WI38 (cell line): ENCODE measurements at regions not wholly inside any gene's neighbourhood (a gene's known extent, or its start where the extent isn't known, plus 50 kb on each side); places are given as distances from the start of the nearest gene placed in this dataset.

Experiments
- H3K4me3 ChIP-seq: 2 replicates; pipeline ENCODE4 v1.5.1; 2011; ENCODE audit warnings: low read depth, mild to moderate bottlenecking, control low read depth, low read length
- CTCF ChIP-seq: IDR thresholded peaks from 2 replicates; pipeline ENCODE4 v1.5.1; 2012; ENCODE audit warnings: low read depth, mild to moderate bottlenecking, control low read depth, low read length

- H3K4me3 ChIP-seq: no peak overlapping the region
- no peak for TF ChIP-seq CTCF
These were observed 547.2 kb downstream of the MAT2B start for GRCh38 chr5:164052536-164053093.

- H3K4me3 ChIP-seq: no peak overlapping the region
- TF ChIP-seq CTCF: no peak
These were observed 547.7 kb downstream of the MAT2B start for GRCh38 chr5:164053123-164053522.

GRCh38 chr5:164054461-164054860 is 549.0 kb downstream of the MAT2B start:
- no peak for TF ChIP-seq CTCF

GRCh38 chr5:164057121-164057520 is 551.7 kb downstream of the MAT2B start:
- no peak for TF ChIP-seq CTCF
- H3K4me3 ChIP-seq: no peak overlapping the region

More at GRCh38 chr5:164054461-164054860, 549.0 kb downstream of the MAT2B start:
- H3K4me3 ChIP-seq: no peak overlapping the region

- no peak for TF ChIP-seq CTCF
- H3K4me3 ChIP-seq: no peak overlapping the region
These were observed 553.2 kb downstream of the MAT2B start for GRCh38 chr5:164058621-164059020.

GRCh38 chr5:164059471-164059870 is 554.1 kb downstream of the MAT2B start:
- H3K4me3 ChIP-seq: no peak overlapping the region
- TF ChIP-seq CTCF: no peak

- H3K4me3 ChIP-seq: no peak overlapping the region
- TF ChIP-seq CTCF: no peak
These were observed 555.5 kb downstream of the MAT2B start for GRCh38 chr5:164060786-164061355.
